Natural killer cell treated with Interleukin-12 subunit alpha and Interleukin-12 subunit beta and Interleukin-15 and Interleukin-18, amount 100 ng/mL, for 72 hours (primary cell): ENCODE measurements at regions not wholly inside any gene's neighbourhood (a gene's known extent, or its start where the extent isn't known, plus 50 kb on each side); places are given as distances from the start of the nearest gene placed in this dataset.

ENCODE experiments used
- ATAC-seq, 2 donors: fragments of 150-1000 bp; cut with Tn5 transposase in 1 of 2; sonication (Bioruptor Pico), chemical (Tn5 transposase) in 1 of 2; 2 replicates each; pipeline ENCODE4 v1.10.0; 2021
- DNase-seq: peaks from one replicate; pipeline ENCODE4 v3.0.0; 2022; ENCODE audit warnings: low spot score
- H3K27ac Mint-ChIP-seq, 2 donors: 1 replicate in 1 of 2; 2 replicates in 1 of 2; pipeline ENCODE4 v1.8.0; 2022; ENCODE audit warnings: mixed read lengths in 2 of 2, mild to moderate bottlenecking in 1 of 2, moderate library complexity in 1 of 2
- H3K27me3 Mint-ChIP-seq, 2 donors: 1 replicate in 1 of 2; 2 replicates in 1 of 2; pipeline ENCODE4 v1.8.0; 2022; ENCODE audit warnings: mixed read lengths in 2 of 2
- H3K36me3 Mint-ChIP-seq: one replicate; pipeline ENCODE4 v1.8.0; 2022; ENCODE audit warnings: mixed read lengths
- H3K4me1 Mint-ChIP-seq, 2 donors: 1 replicate in 1 of 2; 2 replicates in 1 of 2; pipeline ENCODE4 v1.8.0; 2022; ENCODE audit warnings: low read depth in 2 of 2, mixed read lengths in 2 of 2, mild to moderate bottlenecking in 1 of 2
- H3K4me3 Mint-ChIP-seq: one replicate; pipeline ENCODE4 v1.8.0; 2022; ENCODE audit warnings: mixed read lengths
- H3K9me3 Mint-ChIP-seq: 2 replicates; pipeline ENCODE4 v1.8.0; 2022; ENCODE audit warnings: mixed read lengths

GRCh38 chr15:70275461-70276138 is 177.9 kb upstream of the TLE3 start:
- H3K36me3 Mint-ChIP-seq, result no peaks in the 10 kb centered on the region
- H3K27ac Mint-ChIP-seq, result peak overlapping the region in 1 of 2 donors; percentile 28
- H3K9me3 Mint-ChIP-seq, result no peaks in the 10 kb centered on the region
- peaks cover 28 to 36% of the 10 kb centered on the region in 2 donors for H3K27me3 Mint-ChIP-seq
- DNase-seq (peak; percentile 26), ATAC-seq (no peak)
- H3K4me1 Mint-ChIP-seq, result peaks cover 0 to 6% of the 10 kb centered on the region in 2 donors
- no peak overlapping the region for H3K4me3 Mint-ChIP-seq

- H3K27me3 Mint-ChIP-seq, result peaks cover 29 to 36% of the 10 kb centered on the region in 2 donors
- no peak for ATAC-seq
- H3K27ac Mint-ChIP-seq, result peak overlapping the region in 1 of 2 donors; percentile 28
- H3K36me3 Mint-ChIP-seq, result no peaks in the 10 kb centered on the region
- peaks cover 0 to 6% of the 10 kb centered on the region in 2 donors for H3K4me1 Mint-ChIP-seq
- H3K9me3 Mint-ChIP-seq, result no peaks in the 10 kb centered on the region
- H3K4me3 Mint-ChIP-seq, result no peak overlapping the region
- DNase-seq, result peak; percentile 13
Observed at GRCh38 chr15:70274908-70275307, 177.2 kb upstream of the TLE3 start.

- peaks cover 34 to 40% of the 10 kb centered on the region in 2 donors for H3K27me3 Mint-ChIP-seq
- DNase-seq, result peak; percentile 12
- no peak for ATAC-seq
- peaks cover 0 to 10% of the 10 kb centered on the region in 2 donors for H3K4me1 Mint-ChIP-seq
- H3K9me3 Mint-ChIP-seq, result no peaks in the 10 kb centered on the region
- H3K4me3 Mint-ChIP-seq, result no peak overlapping the region
- H3K27ac Mint-ChIP-seq, result no peak overlapping the region
- no peaks in the 10 kb centered on the region for H3K36me3 Mint-ChIP-seq
Observed at GRCh38 chr15:70274255-70274880, 176.7 kb upstream of the TLE3 start.

GRCh38 chr15:70273808-70274207 is 176.1 kb upstream of the TLE3 start:
- ATAC-seq (no peak), DNase-seq (peak; percentile 3)
- H3K4me3 Mint-ChIP-seq, result no peak overlapping the region
- H3K27ac Mint-ChIP-seq, result no peak overlapping the region
- H3K27me3 Mint-ChIP-seq, result peaks cover 35 to 41% of the 10 kb centered on the region in 2 donors
- no peaks in the 10 kb centered on the region for H3K9me3 Mint-ChIP-seq
- peaks cover under 1 to 10% of the 10 kb centered on the region in 2 donors for H3K4me1 Mint-ChIP-seq
- H3K36me3 Mint-ChIP-seq, result no peaks in the 10 kb centered on the region

DNA sequence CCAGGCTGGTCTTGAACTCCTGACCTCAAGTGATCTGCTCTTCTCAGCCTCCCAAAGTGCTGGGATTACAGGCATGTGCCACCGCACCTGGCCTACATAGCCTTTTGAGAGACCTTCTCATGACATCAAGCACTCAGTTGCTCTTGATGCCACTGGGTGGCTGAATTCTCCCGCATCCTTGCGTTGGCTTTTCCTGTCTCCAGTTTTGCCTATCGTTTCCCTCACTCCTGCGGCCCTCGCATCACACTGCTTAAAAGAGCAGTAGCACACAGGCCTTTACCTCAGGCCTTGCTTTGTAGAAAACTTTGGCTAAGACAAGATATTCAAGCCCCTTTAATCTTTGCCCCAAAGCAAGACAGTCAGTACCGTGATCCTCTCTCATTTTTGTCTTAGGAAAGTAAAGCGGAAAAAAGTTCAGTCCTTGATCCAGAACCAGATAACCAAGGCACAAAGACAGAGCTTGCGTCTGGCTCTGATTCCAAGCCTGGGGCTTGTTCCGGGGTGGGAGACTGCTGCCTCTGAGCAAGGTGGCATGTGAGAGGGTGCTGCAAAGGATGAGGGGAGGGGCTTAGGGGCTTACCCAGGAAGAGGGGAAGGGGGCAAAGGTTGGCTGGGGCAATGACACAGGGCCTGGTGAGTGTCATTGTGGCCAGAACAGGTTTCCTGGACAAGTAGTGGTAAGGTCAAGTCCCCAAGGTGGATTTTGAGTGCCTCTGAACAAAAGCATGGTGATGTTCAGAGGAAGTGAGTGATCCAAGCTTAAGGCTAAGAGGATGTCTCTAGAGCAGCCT is 175.0 kb upstream of the TLE3 start:
- H3K4me3 Mint-ChIP-seq, result no peak overlapping the region
- peaks cover 37 to 42% of the 10 kb centered on the region in 2 donors for H3K27me3 Mint-ChIP-seq
- H3K9me3 Mint-ChIP-seq, result no peaks in the 10 kb centered on the region
- ATAC-seq (no peak), DNase-seq (peak; percentile 23)
- peak overlapping the region in 1 of 2 donors; percentile 33 for H3K27ac Mint-ChIP-seq
- H3K36me3 Mint-ChIP-seq, result no peaks in the 10 kb centered on the region
- H3K4me1 Mint-ChIP-seq, result peaks cover 9 to 16% of the 10 kb centered on the region in 2 donors

GRCh38 chr15:70271422-70272088 is 173.8 kb upstream of the TLE3 start:
- no peak overlapping the region for H3K27ac Mint-ChIP-seq
- no peaks in the 10 kb centered on the region for H3K36me3 Mint-ChIP-seq
- no peaks in the 10 kb centered on the region for H3K9me3 Mint-ChIP-seq
- H3K4me3 Mint-ChIP-seq, result no peak overlapping the region
- peaks cover 21 to 27% of the 10 kb centered on the region in 2 donors for H3K4me1 Mint-ChIP-seq
- ATAC-seq, result no peak
- H3K27me3 Mint-ChIP-seq, result peaks cover 37 to 44% of the 10 kb centered on the region in 2 donors
- peak; percentile 34 for DNase-seq

DNA sequence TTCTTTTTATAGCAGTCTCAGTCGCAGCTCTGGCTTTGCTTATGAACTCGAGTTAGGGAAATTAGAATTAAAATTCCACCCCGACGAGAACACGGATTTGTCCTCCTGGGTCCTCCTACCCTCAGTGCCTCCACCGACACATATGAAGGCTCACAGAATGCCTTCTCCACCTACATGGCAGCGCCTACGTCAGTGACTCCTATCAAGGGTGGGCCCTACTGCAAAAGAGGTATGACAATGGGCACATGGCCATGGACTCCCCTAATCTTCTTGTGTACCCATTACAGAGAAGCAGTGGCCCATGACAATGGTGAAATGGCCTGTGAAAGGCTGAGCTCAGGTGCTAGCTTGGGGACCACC is 173.0 kb upstream of the TLE3 start:
- ATAC-seq (no peak), DNase-seq (peak; percentile 18)
- Mint-ChIP-seq H3K27ac (no peak overlapping the region), H3K36me3 (no peaks in the 10 kb centered on the region), H3K4me3 (no peak overlapping the region), H3K27me3 (peaks cover 36 to 45% of the 10 kb centered on the region in 2 donors), H3K9me3 (no peaks in the 10 kb centered on the region), H3K4me1 (peaks cover 29 to 35% of the 10 kb centered on the region in 2 donors)

GRCh38 chr15:70269991-70270751 is 172.5 kb upstream of the TLE3 start:
- Mint-ChIP-seq H3K36me3 (no peaks in the 10 kb centered on the region), H3K9me3 (no peaks in the 10 kb centered on the region), H3K27me3 (peaks cover 34 to 43% of the 10 kb centered on the region in 2 donors), H3K27ac (no peak overlapping the region), H3K4me3 (no peak overlapping the region), H3K4me1 (peaks cover 30 to 35% of the 10 kb centered on the region in 2 donors)
- ATAC-seq (no peak), DNase-seq (peak; percentile 54)

DNA sequence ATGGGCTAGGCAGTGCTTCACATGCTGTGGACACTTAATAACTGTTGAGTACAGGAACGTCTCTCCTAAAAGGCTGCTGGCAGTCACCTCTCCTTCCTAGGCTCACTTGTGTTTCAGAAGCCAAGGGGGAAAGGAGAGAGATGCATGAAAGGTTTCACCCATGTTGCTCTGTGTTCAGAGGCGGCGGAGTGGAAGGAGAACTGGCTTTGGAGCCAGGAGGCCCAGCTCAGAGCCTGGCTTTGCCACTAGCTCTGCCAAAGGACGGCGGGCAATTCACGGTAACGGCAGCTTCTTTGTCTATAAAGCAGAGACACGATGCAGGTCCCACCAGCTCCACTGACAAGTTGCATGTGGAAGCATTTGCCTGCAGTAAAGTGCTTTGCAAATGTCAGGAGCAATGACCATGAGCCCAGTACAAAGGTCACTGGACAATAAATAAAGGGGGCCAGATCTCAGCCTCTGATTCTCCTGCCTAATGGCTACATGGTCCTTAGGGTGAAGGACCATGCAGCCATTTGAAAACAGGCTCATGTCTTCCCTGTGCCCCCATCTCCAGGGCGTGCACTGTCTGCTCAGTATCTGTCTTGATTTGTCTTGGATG is 171.7 kb upstream of the TLE3 start:
- Mint-ChIP-seq H3K4me1 (peaks cover 30 to 35% of the 10 kb centered on the region in 2 donors), H3K9me3 (no peaks in the 10 kb centered on the region), H3K27ac (no peak overlapping the region), H3K36me3 (no peaks in the 10 kb centered on the region), H3K4me3 (no peak overlapping the region), H3K27me3 (peaks cover 30 to 39% of the 10 kb centered on the region in 2 donors)
- ATAC-seq, result no peak
- DNase-seq, result peak; percentile 44

- H3K4me3 Mint-ChIP-seq, result no peak overlapping the region
- no peak overlapping the region for H3K27ac Mint-ChIP-seq
- H3K4me1 Mint-ChIP-seq, result peaks cover 30 to 35% of the 10 kb centered on the region in 2 donors
- ATAC-seq (no peak), DNase-seq (peak; percentile 50)
- H3K27me3 Mint-ChIP-seq, result peaks cover 30 to 39% of the 10 kb centered on the region in 2 donors
- no peaks in the 10 kb centered on the region for H3K36me3 Mint-ChIP-seq
- no peaks in the 10 kb centered on the region for H3K9me3 Mint-ChIP-seq
Observed at GRCh38 chr15:70268698-70269251, 171.1 kb upstream of the TLE3 start.

DNA sequence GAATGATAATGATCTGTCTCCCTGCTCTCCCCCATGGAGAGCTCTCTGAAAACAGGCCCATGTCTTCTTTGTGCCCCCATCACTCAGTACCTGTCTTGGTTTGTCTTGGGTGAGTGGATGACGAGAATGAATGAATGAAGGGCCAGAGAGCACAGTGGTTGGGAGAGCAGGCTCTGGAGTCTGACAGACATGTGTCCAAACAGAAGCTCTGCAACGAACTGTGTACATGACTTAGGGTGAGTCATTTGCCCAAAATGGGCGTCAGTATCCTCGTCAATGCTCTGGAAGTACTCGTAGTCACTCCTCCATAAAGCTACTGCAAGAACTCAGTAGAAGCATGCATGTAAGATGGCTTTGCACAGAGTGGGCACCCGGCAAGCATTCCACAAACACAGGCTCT is 170.2 kb upstream of the TLE3 start:
- Mint-ChIP-seq H3K27ac (peak overlapping the region in 1 of 2 donors; percentile 6), H3K4me1 (peaks cover 30 to 35% of the 10 kb centered on the region in 2 donors), H3K4me3 (peak overlapping the region; percentile 79), H3K36me3 (no peaks in the 10 kb centered on the region), H3K9me3 (no peaks in the 10 kb centered on the region), H3K27me3 (peaks cover 31 to 39% of the 10 kb centered on the region in 2 donors)
- DNase-seq, result peak; percentile 49
- no peak for ATAC-seq

DNA sequence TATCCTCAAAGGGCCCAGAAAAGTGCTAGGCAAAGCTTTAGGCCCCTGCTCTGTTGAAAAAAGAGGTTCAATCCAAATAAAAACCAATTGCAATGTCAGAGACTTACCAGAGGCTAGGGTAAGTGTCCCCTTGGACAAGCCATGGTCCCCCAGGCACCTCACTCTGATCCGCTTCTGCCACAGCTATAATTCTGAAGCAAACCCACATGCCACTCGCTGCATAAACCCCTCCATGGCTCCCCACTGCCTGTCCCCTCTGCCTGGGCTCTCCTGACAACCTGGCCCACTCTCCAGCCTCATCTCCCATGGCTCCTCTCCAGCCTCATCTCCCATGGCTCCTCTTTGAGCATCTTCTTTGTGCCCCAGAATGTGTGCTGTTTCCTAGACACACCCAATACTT is 169.6 kb upstream of the TLE3 start:
- Mint-ChIP-seq H3K36me3 (no peaks in the 10 kb centered on the region), H3K4me3 (peak overlapping the region; percentile 79), H3K4me1 (peaks cover 30 to 35% of the 10 kb centered on the region in 2 donors), H3K27me3 (peaks cover 28 to 39% of the 10 kb centered on the region in 2 donors), H3K27ac (peak overlapping the region; percentile 6 to 23), H3K9me3 (no peaks in the 10 kb centered on the region)
- DNase-seq, result peak; percentile 0
- no peak for ATAC-seq
